Kidney capillary endothelial cell (primary cell): ENCODE measurements at regions not wholly inside any gene's neighbourhood (a gene's known extent, or its start where the extent isn't known, plus 50 kb on each side); places are given as distances from the start of the nearest gene placed in this dataset.
"Not testable (repeated sequence)": the region's sequence is repeated elsewhere in the genome, so short reads cannot be mapped to it uniquely, and the experiment has no call there.

ENCODE experiments used
- DNase-seq: peaks from one replicate; pipeline ENCODE4 v3.0.0-alpha.2; 2018; ENCODE audit warnings: low spot score

DNA sequence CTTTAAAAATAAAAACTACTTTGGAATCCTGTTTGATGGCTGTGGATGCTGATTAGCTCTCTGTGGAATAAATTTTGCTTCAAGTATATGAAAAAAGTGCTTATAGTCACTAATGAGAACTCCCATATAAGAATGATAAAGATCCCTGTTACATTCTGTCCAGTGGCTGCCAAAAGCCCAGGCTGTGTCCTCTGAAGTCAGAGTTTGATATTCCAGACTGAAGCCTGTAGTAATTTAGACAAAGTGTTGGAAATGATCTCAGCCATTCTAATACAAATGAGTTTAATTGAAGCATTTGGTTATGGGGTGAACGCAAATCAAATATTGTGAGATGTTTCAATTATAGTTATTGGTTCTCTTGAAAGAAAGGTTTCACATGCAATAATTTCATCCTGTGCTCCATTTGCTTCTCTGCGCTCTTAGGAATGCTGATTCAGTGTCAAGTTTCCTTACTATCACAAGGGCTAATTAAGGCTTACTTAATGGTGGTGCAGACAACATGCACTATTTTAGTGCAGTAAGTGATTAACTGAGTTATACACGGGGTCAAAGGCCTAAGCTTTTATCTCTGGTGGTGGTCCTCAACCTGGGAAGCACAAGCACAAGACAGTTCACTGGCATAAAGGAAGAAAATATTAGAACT is 867.6 kb downstream of the SORCS1 start:
- DNase-seq: no peak

GRCh38 chr10:106284802-106285587 is 879.5 kb downstream of the SORCS1 start:
- no peak for DNase-seq

GRCh38 chr10:106280896-106281460 is 883.5 kb downstream of the SORCS1 start:
- DNase-seq: no peak

- DNase-seq: no peak
Measured at GRCh38 chr10:106278383-106278782, 886.1 kb downstream of the SORCS1 start.

DNA sequence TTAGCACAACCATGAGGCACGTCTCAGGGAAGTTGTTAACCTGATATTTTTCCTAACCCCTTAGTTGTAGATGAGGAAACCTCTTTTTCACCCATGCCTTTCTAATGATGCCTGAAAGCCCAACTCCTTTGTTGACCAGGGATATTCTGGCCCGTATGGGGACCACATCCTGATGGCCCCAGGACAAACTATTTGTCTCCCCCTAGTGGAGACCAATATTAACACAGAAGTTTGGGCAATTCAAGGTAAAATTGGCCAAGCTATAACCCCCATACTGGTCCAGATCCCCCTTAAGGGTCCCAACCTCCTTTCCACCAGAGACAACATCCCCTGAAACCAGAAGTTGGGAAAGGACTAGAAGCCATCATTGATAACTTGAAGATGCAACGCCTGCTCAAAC is 893.3 kb downstream of the SORCS1 start:
- DNase-seq: no peak

DNA sequence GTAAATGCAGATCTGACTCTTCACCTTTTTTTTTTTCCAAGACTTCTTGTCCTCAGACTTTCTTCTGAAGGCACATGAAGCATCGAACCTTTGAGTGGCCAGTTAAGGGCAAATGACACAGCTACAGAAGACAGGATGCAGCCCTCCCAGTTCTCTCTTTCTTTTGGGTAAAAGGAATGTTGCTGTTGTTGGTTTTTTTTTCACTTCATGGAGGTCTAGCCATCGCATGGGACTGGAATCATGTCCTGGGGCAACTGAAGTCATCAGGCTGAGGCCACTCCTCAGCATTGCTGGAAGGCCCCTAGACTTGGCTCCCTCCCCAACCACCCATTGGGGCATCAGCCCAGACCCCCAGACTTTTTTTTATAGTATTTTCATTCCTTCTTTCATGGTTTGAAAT is 896.5 kb downstream of the SORCS1 start:
- no peak for DNase-seq

DNA sequence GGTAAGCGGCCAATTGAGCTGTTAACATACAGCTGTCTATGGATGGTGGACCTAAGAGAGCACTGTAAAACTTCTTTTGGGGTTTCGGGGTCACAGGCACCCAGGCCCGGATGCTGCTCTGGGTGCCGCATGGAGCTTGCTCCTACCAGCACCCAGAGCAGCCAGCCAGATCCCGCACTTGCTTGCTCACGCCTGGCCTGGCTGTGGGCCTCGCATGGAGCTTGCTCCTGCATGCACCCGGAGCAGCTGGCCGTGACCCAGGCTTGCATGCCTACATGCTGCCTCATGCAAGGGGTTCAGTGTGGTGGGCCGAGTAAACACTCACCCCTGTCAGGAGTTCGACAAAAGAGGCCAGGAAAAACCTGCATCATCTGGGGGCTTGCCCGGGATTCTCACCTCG is 896.9 kb downstream of the SORCS1 start:
- no peak for DNase-seq

DNA sequence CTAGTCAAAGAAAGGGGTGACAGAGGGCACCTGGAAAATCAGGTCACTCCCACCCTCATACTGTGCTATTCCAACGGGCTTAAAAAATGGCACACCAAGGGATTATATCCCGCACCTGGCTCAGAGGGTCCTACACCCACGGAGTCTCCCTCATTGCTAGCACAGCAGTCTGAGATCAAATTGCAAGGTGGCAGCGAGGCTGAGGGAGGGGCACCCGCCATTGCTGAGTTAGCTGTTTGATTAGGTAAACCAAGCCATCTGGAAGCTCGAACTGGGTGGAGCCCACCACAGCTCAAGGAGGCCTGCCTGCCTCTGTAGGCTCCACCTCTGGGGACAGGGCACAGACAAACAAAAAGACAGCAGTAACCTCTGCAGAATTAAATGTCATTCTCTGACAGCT is 907.1 kb downstream of the SORCS1 start:
- DNase-seq: not testable (repeated sequence)

- no peak for DNase-seq
Measured at GRCh38 chr10:106255111-106255678, 909.3 kb downstream of the SORCS1 start.

GRCh38 chr10:106254071-106254470 is 910.4 kb downstream of the SORCS1 start:
- DNase-seq: no peak

GRCh38 chr10:106252541-106252940 is 912.0 kb downstream of the SORCS1 start:
- DNase-seq: no peak

DNA sequence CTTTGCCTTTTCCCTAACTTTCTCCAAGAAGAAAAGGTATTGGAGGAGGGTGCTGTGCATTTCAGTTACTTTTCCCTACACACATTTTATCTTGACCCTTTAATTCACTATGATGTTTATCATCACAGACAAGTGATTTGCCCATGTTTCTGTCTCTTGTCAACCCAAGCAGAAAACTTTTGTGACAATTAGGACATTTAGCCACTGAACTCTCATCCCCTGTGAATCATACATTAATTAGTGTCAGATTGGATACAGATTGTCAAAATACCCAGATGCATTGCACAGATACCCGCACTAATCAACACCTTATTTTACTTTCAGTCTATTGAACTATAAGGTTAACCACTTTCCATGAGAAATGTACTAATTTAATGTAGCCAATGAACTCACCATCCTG is 912.9 kb downstream of the SORCS1 start:
- no peak for DNase-seq

DNA sequence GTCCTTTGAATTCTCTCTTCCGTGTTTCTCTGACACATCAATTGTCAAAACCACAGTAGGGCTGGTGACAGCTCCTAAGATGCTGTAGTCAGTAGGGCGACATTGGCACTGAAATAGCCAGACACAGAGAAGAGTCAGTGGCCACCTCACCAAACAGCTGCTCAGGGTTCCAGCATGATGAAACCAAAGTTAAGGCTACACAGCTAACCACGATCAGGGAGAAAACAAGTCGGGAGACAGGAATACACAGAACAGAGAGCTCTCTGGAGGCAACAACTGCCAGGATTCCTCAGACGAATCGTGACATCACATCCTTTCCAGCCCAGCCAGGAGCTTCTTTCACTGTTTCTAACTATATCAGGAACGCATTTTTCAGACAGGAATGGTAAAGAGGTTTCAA is 922.2 kb downstream of the SORCS1 start:
- DNase-seq: no peak

DNA sequence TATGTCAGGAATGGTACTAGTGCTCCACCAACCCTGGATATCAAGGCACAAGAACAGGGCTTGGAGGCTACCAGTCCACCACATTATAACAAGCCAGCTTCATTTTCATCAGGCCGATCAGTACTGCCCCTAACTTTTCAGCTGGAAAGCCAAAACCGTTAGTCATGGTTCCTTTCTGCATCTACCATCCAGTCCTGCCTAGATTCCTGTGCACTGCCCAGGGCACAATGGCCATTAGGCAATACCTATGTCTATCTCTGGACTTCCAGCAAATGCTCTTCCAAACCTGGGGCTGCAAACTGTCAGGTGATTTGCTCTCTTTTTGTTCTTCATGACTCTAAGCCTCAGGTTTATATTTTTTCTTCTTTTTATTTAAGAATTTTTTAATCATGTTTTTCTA is 937.7 kb downstream of the SORCS1 start:
- no peak for DNase-seq

- no peak for DNase-seq
Measured at GRCh38 chr10:106226142-106226541, 938.4 kb downstream of the SORCS1 start.

DNA sequence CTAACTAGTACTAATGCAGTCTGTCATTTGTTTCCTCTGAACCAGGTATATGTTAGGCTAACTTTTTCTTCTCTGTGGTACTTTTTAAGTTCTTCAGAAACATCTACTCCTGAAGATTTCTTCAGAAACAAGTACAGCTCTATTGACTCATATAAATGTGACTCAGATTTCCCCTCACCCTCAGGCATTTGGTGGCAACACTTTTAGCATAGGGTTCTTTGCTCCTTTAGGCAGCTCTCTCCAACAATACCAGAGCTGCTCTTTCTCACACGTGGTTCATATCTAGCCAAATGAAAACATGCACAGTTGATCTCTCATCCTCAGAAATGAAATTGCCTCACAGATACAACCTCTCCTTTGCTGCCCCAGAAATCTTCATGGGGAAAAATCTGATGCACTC is 939.8 kb downstream of the SORCS1 start:
- DNase-seq: no peak

GRCh38 chr10:106217627-106218026 is 946.9 kb downstream of the SORCS1 start:
- no peak for DNase-seq

DNA sequence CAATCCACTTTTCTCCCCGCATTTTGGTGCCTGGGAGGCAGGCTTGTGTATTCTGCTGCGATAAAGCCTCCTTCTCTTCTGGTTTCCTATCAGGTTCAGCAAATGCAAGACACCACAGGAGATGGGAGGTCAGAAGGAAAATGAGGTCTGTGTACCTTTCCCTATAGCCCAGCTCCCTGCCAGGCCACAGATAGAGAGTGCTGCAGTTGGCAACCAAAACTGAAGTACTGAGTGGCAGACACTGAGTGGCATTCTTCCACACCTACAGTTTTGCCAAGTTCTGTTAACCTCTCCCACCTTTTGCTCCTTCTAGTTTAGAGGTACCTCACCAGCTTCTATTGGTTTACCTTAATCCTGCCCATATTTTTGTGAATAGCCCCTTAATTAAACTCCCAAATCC is 948.4 kb downstream of the SORCS1 start:
- DNase-seq: no peak

DNA sequence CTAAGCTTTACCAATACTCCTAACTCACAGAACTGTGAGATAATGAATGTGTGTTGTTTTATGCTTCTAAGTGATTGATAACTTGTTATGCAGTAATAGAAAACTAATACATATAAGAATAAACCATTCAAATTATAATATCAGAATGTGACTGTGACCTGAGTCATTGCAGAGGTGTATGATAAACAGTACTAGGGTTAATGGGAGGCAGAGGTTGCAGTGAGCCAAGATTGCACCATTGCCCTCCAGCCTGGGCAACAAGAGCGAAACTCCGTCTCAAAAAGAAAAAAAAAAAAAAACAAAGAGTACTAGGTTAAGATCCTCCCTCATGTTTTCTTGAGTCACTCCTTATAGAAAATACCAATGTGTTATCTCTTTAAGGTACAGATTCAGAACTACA is 950.3 kb downstream of the SORCS1 start:
- no peak for DNase-seq

DNA sequence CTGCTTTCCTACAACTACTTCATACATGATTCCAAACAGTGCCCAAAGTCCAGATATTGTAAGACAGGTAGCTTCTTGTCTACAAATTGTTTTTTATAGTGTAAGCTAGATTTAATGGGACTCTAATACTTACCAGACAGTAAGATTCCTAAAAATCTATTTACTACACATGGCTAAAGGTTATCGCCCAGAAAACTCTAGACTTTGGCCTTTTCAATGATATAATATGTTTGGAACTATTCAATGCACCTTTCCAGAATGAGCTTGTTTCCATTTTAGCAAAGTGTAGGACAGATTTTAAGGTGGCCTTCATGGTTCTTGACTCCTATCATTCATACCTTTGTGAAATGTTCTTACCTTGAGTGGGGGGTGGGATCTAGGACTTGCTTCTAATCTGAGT is 951.0 kb downstream of the SORCS1 start:
- DNase-seq: no peak

GRCh38 chr10:106198275-106198674 is 966.2 kb downstream of the SORCS1 start:
- no peak for DNase-seq

DNA sequence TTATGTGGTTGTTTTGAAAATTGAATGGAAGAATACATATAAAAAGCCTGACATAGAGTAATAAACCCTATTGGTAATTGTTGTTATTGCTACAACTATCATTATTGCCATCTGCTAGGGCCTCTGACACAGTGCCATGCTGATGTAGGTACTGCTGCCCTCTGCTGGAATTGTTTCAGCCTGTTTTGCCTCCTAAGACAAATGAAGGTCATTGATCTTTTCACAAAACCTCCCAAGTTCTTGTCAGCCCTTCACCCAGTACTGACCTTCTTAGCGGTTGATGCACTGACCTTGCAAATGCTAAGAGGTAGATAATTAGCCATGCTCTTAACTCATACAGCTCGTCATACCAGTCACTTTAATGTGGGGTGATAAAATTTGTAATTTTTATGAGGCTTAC is 975.2 kb downstream of the SORCS1 start:
- DNase-seq: peak; percentile 8

- DNase-seq: no peak
Measured at GRCh38 chr10:106185951-106186350, 978.6 kb downstream of the SORCS1 start.
